ENCODE measurements at regions not wholly inside any gene's neighbourhood (a gene's known extent, or its start where the extent isn't known, plus 50 kb on each side); places are given as distances from the start of the nearest gene placed in this dataset.
"Not testable (repeated sequence)": the region's sequence is repeated elsewhere in the genome, so short reads cannot be mapped to it uniquely, and the experiment has no call there.

- no peak for DNase-seq
Observed at GRCh38 chr7:106583706-106584690, 77.0 kb downstream of the CCDC71L start.

- DNase-seq, result no peak
Observed at GRCh38 chr7:106583100-106583499, 77.9 kb downstream of the CCDC71L start.

GRCh38 chr7:106582365-106582764 is 78.6 kb downstream of the CCDC71L start:
- DNase-seq, result no peak

GRCh38 chr7:106579086-106579485 is 81.9 kb downstream of the CCDC71L start:
- DNase-seq, result not testable (repeated sequence)

- no peak for DNase-seq
Observed at GRCh38 chr7:106575138-106575823, 85.7 kb downstream of the CCDC71L start.

GRCh38 chr7:106573738-106574137 is 87.2 kb downstream of the CCDC71L start:
- DNase-seq, result no peak

GRCh38 chr7:106573125-106573663 is 87.8 kb downstream of the CCDC71L start:
- no peak for DNase-seq

- DNase-seq, result no peak
Observed at GRCh38 chr7:106572394-106573124, 88.4 kb downstream of the CCDC71L start.

GRCh38 chr7:106571563-106571962 is 89.4 kb downstream of the CCDC71L start:
- no peak for DNase-seq

GRCh38 chr7:106570948-106571418 is 90.0 kb downstream of the CCDC71L start:
- no peak for DNase-seq

- no peak for DNase-seq
Observed at GRCh38 chr7:106570146-106570545, 90.8 kb downstream of the CCDC71L start.

GRCh38 chr7:106569500-106569929 is 91.4 kb downstream of the CCDC71L start:
- no peak for DNase-seq

GRCh38 chr7:106568680-106569499 is 92.1 kb downstream of the CCDC71L start:
- DNase-seq, result no peak

- DNase-seq, result no peak
Observed at GRCh38 chr7:106568002-106568679, 92.8 kb downstream of the CCDC71L start.

- DNase-seq, result not testable (repeated sequence)
Observed at GRCh38 chr7:106567204-106568001, 93.6 kb downstream of the CCDC71L start.

- DNase-seq, result no peak
Observed at GRCh38 chr7:106566672-106567071, 94.3 kb downstream of the CCDC71L start.

- no peak for DNase-seq
Observed at GRCh38 chr7:106566196-106566595, 94.8 kb downstream of the CCDC71L start.

- DNase-seq, result no peak
Observed at GRCh38 chr7:106565428-106565827, 95.5 kb downstream of the CCDC71L start.

GRCh38 chr7:106563466-106564150 is 97.3 kb downstream of the CCDC71L start:
- no peak for DNase-seq
